Neural crest cell (in vitro differentiated cells): ENCODE measurements at regions not wholly inside any gene's neighbourhood (a gene's known extent, or its start where the extent isn't known, plus 50 kb on each side); places are given as distances from the start of the nearest gene placed in this dataset.

Experiments
- DNase-seq: peaks from one replicate; pipeline ENCODE4 v3.0.0; 2021; ENCODE audit warnings: low read depth, mixed read lengths, low spot score
- H3K27ac Mint-ChIP-seq: one replicate; pipeline ENCODE4 v1.8.0; 2021; ENCODE audit warnings: mild to moderate bottlenecking, mixed read lengths; ENCODE audit not compliant: unreplicated experiment
- H3K27me3 Mint-ChIP-seq: 2 replicates; pipeline ENCODE4 v1.8.0; 2021; ENCODE audit warnings: low read depth, mild to moderate bottlenecking, mixed read lengths
- H3K36me3 Mint-ChIP-seq: 2 replicates; pipeline ENCODE4 v1.8.0; 2021; ENCODE audit warnings: low read depth, mild to moderate bottlenecking, mixed read lengths
- H3K4me1 Mint-ChIP-seq: 2 replicates; pipeline ENCODE4 v1.8.0; 2021; ENCODE audit warnings: mixed read lengths
- H3K4me3 Mint-ChIP-seq: one replicate; pipeline ENCODE4 v1.8.0; 2021; ENCODE audit warnings: mild to moderate bottlenecking, mixed read lengths
- H3K9me3 Mint-ChIP-seq: 2 replicates; pipeline ENCODE4 v1.8.0; 2021; ENCODE audit warnings: mixed read lengths
- TF ChIP-seq, protein P1 (sequence below): fragments of 200-600 bp; sonication (generic); conservative IDR thresholded peaks from 2 replicates; pipeline ENCODE4 v1.5.0; 2021; ENCODE audit warnings: antibody characterized with exemption, mild to moderate bottlenecking

DNA sequence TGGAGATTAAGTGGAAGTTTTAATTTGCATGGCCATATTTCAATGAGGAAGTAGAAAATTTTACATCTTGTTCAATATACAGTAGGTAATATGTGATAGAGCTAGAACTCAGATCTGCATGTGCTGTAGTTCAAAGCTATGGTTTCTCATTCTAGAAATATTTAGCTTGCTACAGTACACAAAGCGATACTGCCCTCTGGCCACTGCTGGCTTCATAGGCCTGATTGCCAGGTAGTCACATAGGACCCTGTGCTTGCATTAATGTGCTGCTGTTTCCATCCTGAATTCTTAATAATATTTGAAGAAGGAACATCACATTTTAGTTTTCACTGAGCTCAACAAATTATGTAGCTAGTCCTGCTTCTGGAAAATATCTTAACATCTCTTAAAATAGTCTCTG is 87.0 kb downstream of the PLSCR2 start:
- Mint-ChIP-seq H3K27ac (no peak overlapping the region), H3K27me3 (no peaks in the 10 kb centered on the region), H3K36me3 (no peaks in the 10 kb centered on the region), H3K9me3 (no peaks in the 10 kb centered on the region), H3K4me1 (no peaks in the 10 kb centered on the region), H3K4me3 (no peak overlapping the region)
- TF ChIP-seq, protein P1, sequence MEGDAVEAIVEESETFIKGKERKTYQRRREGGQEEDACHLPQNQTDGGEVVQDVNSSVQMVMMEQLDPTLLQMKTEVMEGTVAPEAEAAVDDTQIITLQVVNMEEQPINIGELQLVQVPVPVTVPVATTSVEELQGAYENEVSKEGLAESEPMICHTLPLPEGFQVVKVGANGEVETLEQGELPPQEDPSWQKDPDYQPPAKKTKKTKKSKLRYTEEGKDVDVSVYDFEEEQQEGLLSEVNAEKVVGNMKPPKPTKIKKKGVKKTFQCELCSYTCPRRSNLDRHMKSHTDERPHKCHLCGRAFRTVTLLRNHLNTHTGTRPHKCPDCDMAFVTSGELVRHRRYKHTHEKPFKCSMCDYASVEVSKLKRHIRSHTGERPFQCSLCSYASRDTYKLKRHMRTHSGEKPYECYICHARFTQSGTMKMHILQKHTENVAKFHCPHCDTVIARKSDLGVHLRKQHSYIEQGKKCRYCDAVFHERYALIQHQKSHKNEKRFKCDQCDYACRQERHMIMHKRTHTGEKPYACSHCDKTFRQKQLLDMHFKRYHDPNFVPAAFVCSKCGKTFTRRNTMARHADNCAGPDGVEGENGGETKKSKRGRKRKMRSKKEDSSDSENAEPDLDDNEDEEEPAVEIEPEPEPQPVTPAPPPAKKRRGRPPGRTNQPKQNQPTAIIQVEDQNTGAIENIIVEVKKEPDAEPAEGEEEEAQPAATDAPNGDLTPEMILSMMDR, result no peak
- no peak for DNase-seq

DNA sequence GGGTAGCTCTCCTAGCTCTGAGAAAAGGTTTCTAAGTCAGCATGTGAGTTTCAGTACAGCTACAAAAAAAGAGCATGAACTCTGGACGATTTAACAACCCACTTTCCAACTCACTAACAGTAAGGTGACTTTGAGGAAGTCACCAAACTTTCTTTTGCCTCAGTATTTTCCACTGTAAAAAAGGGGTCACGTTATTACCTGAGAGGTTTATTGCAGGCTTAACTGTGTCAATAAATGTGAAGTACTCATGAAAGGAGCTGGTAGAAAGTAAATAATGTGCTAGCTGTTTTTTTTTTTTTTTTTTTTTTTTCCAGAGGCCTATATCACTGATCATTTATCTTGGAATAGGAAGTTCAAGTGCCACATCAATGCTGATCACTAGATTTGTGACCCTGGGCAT is 89.3 kb downstream of the PLSCR2 start:
- no peaks in the 10 kb centered on the region for H3K36me3 Mint-ChIP-seq
- H3K27ac Mint-ChIP-seq, result no peak overlapping the region
- no peak overlapping the region for H3K4me3 Mint-ChIP-seq
- no peaks in the 10 kb centered on the region for H3K4me1 Mint-ChIP-seq
- TF ChIP-seq, protein P1, result no peak
- H3K9me3 Mint-ChIP-seq, result no peaks in the 10 kb centered on the region
- no peak for DNase-seq
- no peaks in the 10 kb centered on the region for H3K27me3 Mint-ChIP-seq

DNA sequence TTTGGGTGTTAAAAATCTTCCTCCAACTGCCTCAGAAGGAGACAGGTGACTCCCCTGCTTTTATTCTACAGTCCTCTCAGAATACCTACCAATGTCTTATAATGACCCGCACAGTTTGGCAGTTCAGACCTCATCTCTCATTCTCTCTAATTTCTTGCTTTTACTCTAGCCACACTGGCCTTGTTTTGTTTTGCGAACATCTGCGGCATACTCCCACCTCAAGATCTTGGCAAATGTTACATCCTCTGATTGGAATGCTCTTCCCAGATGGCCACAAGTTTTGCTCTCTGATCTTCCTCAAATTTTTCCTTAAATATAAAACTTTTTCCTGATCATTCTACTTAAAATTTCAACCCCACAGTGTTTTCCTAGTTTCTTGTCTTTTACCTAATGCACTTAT is 94.1 kb downstream of the PLSCR2 start:
- H3K27me3 Mint-ChIP-seq, result no peaks in the 10 kb centered on the region
- peak overlapping the region; percentile 15 for H3K27ac Mint-ChIP-seq
- no peak overlapping the region for H3K4me3 Mint-ChIP-seq
- DNase-seq, result no peak
- TF ChIP-seq, protein P1, result no peak
- no peaks in the 10 kb centered on the region for H3K4me1 Mint-ChIP-seq
- peaks cover 14% of the 10 kb centered on the region for H3K9me3 Mint-ChIP-seq
- H3K36me3 Mint-ChIP-seq, result peaks cover 3% of the 10 kb centered on the region

DNA sequence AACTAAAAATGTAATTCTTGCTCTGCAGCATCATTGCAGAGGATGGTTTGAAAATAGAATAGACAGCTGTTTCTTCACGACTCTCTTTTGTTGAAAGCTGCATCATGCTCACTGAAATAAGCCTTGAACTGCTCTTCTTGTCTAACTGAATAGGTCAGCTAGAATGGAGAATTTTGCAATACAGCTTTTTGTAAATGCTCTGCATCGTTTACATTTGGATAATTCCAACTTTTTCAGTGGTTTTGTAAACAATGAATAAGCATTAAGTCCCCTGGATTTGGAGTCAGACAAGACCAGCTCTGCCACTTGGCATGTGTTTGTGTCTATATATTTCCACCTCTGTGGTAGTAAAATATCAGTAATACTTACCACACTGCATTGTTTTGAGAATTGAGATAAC is 95.2 kb downstream of the PLSCR2 start:
- Mint-ChIP-seq H3K4me1 (no peaks in the 10 kb centered on the region), H3K27me3 (no peaks in the 10 kb centered on the region), H3K36me3 (peaks cover 3% of the 10 kb centered on the region), H3K27ac (no peak overlapping the region), H3K4me3 (no peak overlapping the region), H3K9me3 (peaks cover 15% of the 10 kb centered on the region)
- DNase-seq, result no peak
- TF ChIP-seq, protein P1, result no peak

DNA sequence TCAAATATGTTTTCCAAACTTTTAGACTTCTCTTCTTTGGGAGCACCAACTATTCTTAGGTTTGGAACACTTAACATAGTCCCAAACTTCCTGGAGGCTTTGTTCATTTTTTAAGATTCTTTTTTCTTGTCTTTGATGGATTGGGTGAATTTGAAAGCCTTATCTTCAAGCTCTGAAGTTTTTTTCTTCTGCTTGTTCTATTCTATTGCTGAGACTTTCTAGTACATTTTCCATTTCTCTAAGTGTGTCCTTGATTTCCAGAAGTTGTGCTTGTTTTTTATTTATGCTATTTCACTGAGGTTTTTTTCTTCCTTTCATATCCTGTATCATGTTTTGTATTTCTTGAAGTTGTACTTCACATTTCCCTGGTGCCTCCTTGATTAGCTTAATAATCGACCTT is 97.5 kb downstream of the PLSCR2 start:
- DNase-seq, result no peak

More for the DNA sequence above, 97.5 kb downstream of the PLSCR2 start:
- no peaks in the 10 kb centered on the region for H3K4me1 Mint-ChIP-seq
- no peaks in the 10 kb centered on the region for H3K27me3 Mint-ChIP-seq
- peaks cover 3% of the 10 kb centered on the region for H3K36me3 Mint-ChIP-seq
- H3K4me3 Mint-ChIP-seq, result no peak overlapping the region
- peaks cover 15% of the 10 kb centered on the region for H3K9me3 Mint-ChIP-seq
- no peak overlapping the region for H3K27ac Mint-ChIP-seq
- TF ChIP-seq, protein P1, result no peak
